Coronary artery (tissue), 2 donors: ENCODE measurements at regions not wholly inside any gene's neighbourhood (a gene's known extent, or its start where the extent isn't known, plus 50 kb on each side); places are given as distances from the start of the nearest gene placed in this dataset.

Experiments
- DNase-seq: peaks from one replicate; pipeline ENCODE4 v3.0.0-alpha.2; 2017; ENCODE audit warnings: low spot score
- H3K27ac ChIP-seq, 2 donors: fragments of 200-600 bp; sonication (generic); one replicate each; pipeline ENCODE4 v1.5.1; 2016 to 2019
- H3K4me3 ChIP-seq: fragments of 200-600 bp; sonication (generic); 2 replicates; pipeline ENCODE4 v1.5.1; 2016; ENCODE audit warnings: mild to moderate bottlenecking, moderate library complexity
- TF ChIP-seq, protein P1 (sequence below): fragments of 200-600 bp; sonication (generic); IDR thresholded peaks from one replicate; pipeline ENCODE4 v1.5.1; 2019; ENCODE audit warnings: antibody characterized with exemption

DNA sequence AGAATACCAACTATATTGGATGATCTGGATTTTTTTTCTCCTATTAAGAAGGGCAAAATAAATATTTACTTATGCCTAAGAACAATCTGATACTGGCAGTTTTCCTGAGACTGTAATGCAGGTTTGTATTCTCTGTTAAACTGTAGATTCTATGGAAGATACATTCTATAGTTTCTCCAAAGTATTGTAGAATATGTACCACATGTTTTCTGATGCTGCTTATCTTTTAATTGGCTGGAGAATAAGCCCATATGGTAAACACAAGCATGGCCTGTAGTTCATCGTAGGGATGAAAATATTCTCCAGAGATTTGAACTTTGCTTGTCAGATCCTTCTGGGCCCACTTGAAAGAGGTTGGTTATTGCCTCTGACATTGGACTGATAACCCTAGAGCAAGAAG lies 99.1 kb downstream of the CENPW start:
- TF ChIP-seq, protein P1, sequence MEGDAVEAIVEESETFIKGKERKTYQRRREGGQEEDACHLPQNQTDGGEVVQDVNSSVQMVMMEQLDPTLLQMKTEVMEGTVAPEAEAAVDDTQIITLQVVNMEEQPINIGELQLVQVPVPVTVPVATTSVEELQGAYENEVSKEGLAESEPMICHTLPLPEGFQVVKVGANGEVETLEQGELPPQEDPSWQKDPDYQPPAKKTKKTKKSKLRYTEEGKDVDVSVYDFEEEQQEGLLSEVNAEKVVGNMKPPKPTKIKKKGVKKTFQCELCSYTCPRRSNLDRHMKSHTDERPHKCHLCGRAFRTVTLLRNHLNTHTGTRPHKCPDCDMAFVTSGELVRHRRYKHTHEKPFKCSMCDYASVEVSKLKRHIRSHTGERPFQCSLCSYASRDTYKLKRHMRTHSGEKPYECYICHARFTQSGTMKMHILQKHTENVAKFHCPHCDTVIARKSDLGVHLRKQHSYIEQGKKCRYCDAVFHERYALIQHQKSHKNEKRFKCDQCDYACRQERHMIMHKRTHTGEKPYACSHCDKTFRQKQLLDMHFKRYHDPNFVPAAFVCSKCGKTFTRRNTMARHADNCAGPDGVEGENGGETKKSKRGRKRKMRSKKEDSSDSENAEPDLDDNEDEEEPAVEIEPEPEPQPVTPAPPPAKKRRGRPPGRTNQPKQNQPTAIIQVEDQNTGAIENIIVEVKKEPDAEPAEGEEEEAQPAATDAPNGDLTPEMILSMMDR = no peak
- no peak overlapping the region for H3K27ac ChIP-seq
- no peak overlapping the region for H3K4me3 ChIP-seq
- DNase-seq = no peak

DNA sequence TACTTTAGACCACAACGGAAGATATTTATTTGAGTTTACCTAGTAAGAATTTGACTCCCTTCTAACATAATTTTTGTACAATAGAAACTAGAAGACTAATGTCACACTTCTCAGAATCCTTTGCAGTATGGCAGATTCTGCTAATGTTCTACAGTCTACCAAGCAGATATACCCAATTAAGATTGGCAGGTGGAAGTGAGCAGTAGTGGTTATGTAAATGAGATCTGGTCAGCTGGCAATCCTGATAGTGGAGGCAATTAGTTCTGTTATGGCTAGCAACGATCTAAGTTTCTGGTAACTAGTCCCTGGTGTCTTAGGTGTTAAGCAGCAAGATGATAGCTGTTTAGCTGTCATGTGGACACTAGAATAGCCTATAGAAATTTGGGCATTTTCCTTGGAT lies 101.0 kb downstream of the CENPW start:
- TF ChIP-seq, protein P1 = no peak

DNA sequence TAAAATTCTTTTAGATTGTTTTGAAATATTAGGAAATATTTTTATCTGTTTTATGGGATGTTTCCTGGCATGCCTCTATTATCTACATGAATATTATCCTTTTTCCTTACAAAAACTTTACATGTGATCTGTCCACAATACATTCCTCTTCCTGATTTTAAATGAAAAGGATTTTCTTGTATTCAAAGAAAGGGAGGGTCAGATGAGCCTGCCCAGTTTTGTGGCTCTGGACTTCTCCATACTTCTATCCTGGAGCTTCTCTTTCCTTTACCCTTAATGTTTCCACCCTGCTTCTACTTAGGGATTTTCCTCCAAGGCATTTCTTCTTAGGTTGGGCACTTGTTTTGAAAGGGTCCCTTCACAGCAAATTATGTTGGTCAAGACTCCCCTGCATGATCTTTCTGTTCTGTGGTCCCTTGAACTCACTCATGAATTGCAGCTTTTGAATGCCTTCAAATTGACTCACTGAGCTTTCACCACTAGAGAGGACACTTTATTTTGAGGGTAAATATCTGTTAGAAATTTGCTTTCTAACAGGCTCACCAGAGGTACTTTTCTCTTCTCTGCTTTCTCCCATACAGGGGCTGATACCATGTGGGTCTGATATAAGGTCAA lies 104.9 kb downstream of the CENPW start:
- H3K4me3 ChIP-seq = no peak overlapping the region
- DNase-seq = no peak

More for the DNA sequence above, 101.0 kb downstream of the CENPW start:
- DNase-seq = no peak
- Histone ChIP-seq H3K4me3 (no peak overlapping the region), H3K27ac (no peak overlapping the region)

DNA sequence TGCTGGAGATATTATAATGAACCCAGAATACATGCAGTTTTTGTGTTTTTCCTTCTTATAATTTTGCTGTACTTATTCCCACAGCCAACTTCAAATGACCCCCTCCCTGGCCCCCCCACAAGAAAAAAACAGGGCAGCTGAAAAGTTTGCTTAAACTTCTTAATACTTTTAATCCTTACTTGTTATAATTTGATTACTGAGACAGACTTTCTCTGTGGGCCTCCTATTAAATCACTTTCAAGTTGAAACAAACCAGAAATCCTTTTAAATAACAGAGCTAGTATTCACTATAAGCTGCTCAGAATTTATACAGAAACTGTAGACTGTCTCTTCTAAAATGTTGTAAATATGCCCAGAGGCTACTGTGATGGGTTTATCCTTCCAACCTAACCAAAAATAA lies 106.3 kb downstream of the CENPW start:
- H3K4me3 ChIP-seq = no peak overlapping the region
- TF ChIP-seq, protein P1 = no peak
- no peak for DNase-seq
- no peak overlapping the region for H3K27ac ChIP-seq

More for the DNA sequence above, 104.9 kb downstream of the CENPW start:
- TF ChIP-seq, protein P1 = no peak
- H3K27ac ChIP-seq = no peak overlapping the region

DNA sequence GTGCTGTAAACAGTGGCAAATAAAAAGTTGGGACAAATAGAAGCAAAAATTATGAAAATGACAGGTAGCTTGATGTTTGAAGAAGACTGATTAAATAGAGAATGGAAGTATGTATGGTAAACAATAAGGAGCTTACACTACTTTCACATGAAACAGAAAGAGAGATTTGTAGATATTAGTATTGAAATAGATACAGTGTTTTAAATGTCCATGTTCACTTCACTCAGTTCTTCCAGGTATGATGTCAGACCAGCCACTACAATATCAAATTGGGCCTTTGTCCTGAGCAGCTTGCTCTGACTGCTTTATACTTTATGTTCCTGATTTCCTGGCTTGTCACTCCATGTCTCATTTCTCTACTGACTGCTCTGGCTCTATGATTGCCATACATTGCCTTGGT lies 107.5 kb downstream of the CENPW start:
- Histone ChIP-seq H3K27ac (no peak overlapping the region), H3K4me3 (no peak overlapping the region)
- TF ChIP-seq, protein P1 = no peak
- DNase-seq = no peak

DNA sequence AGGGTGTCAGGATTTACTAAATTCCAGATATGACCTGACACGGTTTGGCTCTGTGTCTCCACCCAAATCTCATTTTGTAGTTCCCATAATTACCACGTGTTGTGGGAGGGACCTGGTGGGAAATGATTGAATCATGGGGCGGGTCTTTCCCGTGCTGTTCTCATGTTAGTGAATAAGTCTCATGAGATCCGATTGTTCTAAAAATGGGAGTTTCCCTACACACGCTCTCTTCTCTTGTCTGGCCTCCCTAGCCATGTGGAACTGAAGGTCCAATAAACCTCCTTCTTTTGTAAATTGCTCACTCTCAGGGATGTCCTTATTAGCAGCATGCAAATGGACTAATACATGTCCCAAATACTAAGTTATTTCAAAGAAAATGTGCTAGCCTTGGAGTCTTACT lies 121.1 kb downstream of the CENPW start:
- Histone ChIP-seq H3K4me3 (no peak overlapping the region), H3K27ac (no peak overlapping the region)
- no peak for DNase-seq
- TF ChIP-seq, protein P1 = no peak

DNA sequence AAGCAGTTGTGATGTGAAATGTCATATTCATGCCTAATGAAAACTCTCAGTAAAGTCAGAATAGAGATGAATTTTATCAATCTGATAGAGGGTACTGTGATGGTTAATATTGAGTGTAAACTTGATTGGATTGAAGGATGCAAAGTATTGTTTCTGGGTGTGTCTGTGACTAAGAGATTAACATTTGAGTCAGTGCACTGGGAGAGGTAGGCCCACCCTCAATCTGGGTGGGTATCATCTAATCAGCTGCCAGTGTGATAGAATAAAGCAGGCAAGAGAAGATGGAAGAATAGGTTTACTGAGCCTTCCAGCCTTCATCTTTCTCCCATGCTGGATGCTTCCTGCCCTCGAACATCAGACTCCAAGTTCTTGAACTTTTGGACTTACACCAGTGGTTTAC lies 124.3 kb downstream of the CENPW start:
- no peak overlapping the region for H3K27ac ChIP-seq
- TF ChIP-seq, protein P1 = no peak

More for the DNA sequence above, 124.3 kb downstream of the CENPW start:
- no peak overlapping the region for H3K4me3 ChIP-seq
- no peak for DNase-seq
